C4-2B (cell line): ENCODE measurements at regions not wholly inside any gene's neighbourhood (a gene's known extent, or its start where the extent isn't known, plus 50 kb on each side); places are given as distances from the start of the nearest gene placed in this dataset.
"Not testable (repeated sequence)": the region's sequence is repeated elsewhere in the genome, so short reads cannot be mapped to it uniquely, and the experiment has no call there.

Source experiments
- H3K27ac ChIP-seq: fragments of 450-650 bp; 2 replicates; pipeline ENCODE4 v1.5.1; 2017
- CTCF ChIP-seq: fragments of 450-650 bp; conservative IDR thresholded peaks from 2 replicates; pipeline ENCODE4 v1.5.1; 2017; ENCODE audit warnings: mild to moderate bottlenecking
- ZFX ChIP-seq: fragments of 450-650 bp; IDR thresholded peaks from 2 replicates; pipeline ENCODE4 v1.6.1; 2017

GRCh38 chr7:29657288-29657687, 93.7 kb downstream of the PRR15 start:
- no peak for TF ChIP-seq ZFX
- no peak for TF ChIP-seq CTCF
- H3K27ac ChIP-seq, result no peak overlapping the region

GRCh38 chr7:29657856-29658255, 94.2 kb downstream of the PRR15 start:
- no peak overlapping the region for H3K27ac ChIP-seq
- TF ChIP-seq ZFX, result no peak
- no peak for TF ChIP-seq CTCF

GRCh38 chr7:29659213-29659612, 95.6 kb downstream of the PRR15 start:
- not testable (repeated sequence) for H3K27ac ChIP-seq

DNA sequence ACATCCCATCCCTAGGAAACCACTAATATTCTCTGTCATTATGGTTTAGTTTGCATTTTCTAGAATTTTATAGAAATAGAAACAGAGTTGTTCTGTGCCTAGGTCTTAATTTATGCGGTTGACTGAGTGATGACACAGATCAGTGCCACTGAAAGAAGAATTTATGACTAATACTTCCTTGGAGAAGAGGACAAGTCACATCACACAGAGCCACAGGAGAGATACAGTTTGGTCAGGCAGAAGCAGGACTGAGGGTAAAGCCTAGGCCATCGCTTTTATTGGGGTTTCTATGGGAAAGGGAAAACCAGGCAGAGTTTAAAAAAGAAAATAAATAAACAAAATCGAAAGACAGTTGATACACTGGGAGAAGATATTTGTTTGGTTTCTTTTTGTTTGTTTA, 99.3 kb downstream of the PRR15 start:
- H3K27ac ChIP-seq, result not testable (repeated sequence)

DNA sequence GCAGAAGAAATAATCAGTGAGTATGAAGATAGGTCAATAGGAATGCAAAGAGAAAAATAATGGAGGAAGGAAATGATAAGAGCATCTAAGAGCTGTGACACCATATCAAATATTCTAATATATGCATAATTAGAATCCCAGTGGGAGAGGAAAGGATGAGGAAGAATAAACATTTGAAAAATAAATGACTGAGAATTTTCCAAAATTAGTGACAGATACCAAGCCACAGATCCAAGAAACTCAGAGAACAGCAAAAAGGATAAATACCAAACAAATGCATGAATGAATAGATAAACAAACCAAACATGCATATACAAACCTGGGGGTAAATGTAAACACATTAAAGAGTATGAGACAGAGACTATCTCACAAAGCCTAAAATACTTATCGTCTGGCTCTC, 101.4 kb downstream of the PRR15 start:
- H3K27ac ChIP-seq, result not testable (repeated sequence)

- not testable (repeated sequence) for H3K27ac ChIP-seq
Measured at GRCh38 chr7:29667096-29667669, 103.5 kb downstream of the PRR15 start.

DNA sequence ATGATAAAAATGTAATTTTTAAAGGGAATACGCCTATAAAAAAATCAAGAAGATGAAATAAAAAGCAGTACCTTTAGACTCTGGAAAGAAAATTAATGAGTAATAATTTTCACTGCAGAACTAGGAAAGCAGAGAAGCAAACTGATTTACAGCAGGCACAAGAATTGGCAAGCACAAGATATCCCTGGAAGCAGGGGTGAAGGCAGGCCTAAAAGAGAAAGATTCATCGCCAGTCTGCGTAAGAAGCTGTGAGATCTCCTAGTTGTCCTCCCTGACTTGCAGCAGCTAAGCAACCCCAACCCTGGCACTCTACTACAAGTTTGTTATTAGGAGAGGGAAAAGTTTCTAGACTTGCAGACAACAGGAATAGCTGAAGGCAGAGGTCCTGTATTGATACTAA, 107.7 kb downstream of the PRR15 start:
- H3K27ac ChIP-seq, result not testable (repeated sequence)

GRCh38 chr7:29673635-29674034, 110.0 kb downstream of the PRR15 start:
- H3K27ac ChIP-seq, result not testable (repeated sequence)

DNA sequence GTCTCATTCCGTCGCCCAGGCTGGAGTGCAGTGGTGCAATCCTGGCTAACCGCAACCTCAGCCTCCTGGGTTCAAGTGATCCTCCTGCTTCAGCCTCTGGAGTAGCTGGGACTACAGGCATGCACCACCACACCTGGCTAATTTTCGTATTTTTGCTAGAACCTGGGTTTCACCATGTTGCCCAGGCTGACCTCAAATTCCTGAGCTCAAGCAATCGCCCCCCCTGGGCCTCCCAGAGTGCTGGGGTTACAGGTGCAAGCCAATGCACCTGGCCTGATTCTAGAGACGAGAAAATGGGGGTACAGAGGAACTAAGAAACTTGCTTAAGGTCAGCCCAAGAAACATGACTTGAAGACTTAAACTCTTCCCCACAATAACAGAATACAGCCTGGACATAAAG, 111.0 kb downstream of the PRR15 start:
- H3K27ac ChIP-seq, result not testable (repeated sequence)

GRCh38 chr7:29677254-29677653, 113.6 kb downstream of the PRR15 start:
- not testable (repeated sequence) for H3K27ac ChIP-seq

GRCh38 chr7:29679963-29680362, 116.3 kb downstream of the PRR15 start:
- H3K27ac ChIP-seq, result not testable (repeated sequence)

DNA sequence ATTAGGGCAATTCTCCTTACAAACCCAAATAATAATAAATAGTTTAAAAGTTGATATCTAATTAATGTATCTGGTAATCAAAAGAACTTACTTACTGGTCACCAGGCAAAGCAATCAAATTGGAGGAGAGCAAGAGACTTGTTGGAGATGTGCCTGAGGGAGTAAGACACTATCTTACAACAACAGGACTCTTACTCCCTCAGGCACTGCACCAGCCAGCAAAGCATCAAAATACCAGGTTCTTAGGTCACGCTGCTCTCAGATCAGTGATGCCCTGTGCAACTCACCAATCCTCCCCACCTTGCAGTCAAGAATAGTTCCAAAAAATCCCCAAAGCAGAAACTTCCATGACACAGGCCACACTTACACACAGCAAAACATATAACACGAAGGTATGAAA, 117.0 kb downstream of the PRR15 start:
- H3K27ac ChIP-seq, result not testable (repeated sequence)

GRCh38 chr7:29684151-29684786, 120.6 kb downstream of the PRR15 start:
- peak overlapping the region; percentile 73 for H3K27ac ChIP-seq

DNA sequence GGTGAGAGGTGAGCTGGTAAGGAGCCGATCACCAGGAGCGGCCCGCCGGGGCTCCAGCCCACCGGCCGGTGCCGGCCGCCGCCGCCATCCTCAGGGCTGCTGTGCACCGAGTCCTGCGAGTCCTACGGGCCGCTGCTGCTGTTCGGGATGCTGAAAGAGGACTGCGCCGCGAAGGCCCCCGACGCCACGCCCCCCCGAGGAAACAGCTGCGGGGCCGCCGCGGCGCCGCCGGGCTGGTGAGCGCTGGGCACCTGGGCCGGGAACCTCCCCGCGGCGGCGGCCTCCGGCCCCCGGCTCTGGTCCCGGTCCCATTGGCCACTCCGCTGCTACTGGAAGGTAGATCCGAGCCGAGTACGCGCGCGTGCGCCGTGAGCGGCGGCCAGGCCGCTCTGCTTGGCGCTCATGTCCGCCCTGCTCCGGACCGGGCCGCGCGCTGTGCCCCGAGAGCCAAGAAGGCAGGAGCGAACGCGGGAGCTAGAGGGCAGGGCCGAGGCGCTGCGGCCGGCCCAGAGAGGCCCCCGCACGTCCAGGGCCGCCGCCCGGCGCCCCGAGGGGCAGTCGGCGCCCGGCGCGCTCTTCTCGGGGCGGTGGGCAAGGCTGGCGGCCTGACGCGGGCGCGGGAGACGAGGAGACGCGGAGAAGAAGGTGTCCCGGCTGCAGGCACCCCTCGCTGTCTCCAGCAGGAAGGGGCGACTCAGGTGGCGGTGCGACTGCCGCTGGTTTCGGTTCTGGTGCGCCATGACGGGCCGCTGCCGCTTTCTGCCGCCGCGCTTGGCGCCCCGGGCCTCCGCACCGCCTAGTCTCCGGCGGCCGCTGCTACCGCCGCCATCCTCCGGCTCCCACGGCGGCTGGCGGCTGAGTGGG, 121.3 kb upstream of the WIPF3 start:
- peak overlapping the region; percentile 73 for H3K27ac ChIP-seq

DNA sequence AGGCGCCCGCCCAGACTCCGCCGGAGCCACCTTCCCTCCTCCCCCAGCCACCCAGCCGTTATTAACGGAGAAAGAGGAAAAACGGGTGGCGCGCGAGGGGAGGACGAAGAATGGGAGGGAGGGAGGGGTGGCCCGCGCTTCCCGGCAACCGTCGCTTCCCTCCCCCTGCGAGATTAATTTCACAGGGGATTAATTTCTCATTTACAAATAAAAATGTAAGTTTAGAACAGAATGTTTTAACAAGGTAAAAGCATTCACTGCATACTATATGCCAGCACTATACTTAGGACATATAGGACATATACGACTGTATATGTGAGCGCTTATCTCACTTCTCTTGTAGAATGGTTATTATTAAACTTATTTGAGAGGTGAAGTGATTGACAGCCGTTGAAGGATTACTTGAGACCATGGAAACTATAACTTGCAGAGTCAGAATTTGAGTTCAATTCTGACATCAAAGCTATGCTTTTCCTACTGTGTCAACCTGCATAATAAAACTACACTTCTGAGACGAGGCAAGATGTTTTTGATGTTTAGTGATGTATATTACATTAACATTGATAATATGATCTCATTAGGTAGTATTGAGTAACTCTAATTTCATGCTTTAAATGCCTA, 120.5 kb upstream of the WIPF3 start:
- peak overlapping the region; percentile 73 for H3K27ac ChIP-seq

More for the DNA sequence above, 121.3 kb upstream of the WIPF3 start:
- TF ChIP-seq CTCF (0 out of 2 replicates have a peak, but pooled peaks have one; percentile 4), ZFX (peak; percentile 84)

GRCh38 chr7:29690510-29690909, 115.8 kb upstream of the WIPF3 start:
- not testable (repeated sequence) for H3K27ac ChIP-seq

DNA sequence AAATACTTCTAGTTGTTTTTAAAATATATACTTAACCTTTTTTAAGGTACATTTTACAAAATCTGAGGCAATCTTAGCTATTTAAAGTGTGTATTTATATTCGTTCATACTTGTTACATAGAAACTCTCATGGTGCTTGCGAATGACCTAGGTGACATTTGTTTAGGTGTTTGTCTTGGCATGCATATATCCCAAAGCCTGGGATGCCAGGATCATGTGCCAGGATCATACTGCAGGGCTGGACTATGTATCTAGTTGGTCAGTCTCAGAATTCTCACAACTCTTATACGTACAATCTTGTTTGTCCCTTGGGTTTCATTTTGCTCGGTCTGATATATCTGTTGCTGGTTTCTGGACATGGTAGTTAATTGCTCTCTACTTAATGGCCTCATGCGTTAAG, 109.9 kb upstream of the WIPF3 start:
- H3K27ac ChIP-seq, result not testable (repeated sequence)
